GM18502 (cell line): ENCODE measurements at regions not wholly inside any gene's neighbourhood (a gene's known extent, or its start where the extent isn't known, plus 50 kb on each side); places are given as distances from the start of the nearest gene placed in this dataset.

Experiments
- ATAC-seq: cut with Tn5 transposase; IDR thresholded peaks from one replicate; pipeline ENCODE4 v1.9.1; 2021; ENCODE audit warnings: mild to moderate bottlenecking; ENCODE audit not compliant: unreplicated experiment, poor library complexity

GRCh38 chr3:193998628-193999195 is 137.2 kb upstream of the HES1 start:
- no peak for ATAC-seq

GRCh38 chr3:194000100-194000499 is 135.8 kb upstream of the HES1 start:
- no peak for ATAC-seq

GRCh38 chr3:194000712-194001111 is 135.2 kb upstream of the HES1 start:
- no peak for ATAC-seq

GRCh38 chr3:194001728-194002459 is 134.1 kb upstream of the HES1 start:
- no peak for ATAC-seq

GRCh38 chr3:194003114-194004057 is 132.6 kb upstream of the HES1 start:
- ATAC-seq: peak; percentile 69

- no peak for ATAC-seq
Observed at GRCh38 chr3:194005930-194006501, 129.9 kb upstream of the HES1 start.

GRCh38 chr3:194007592-194008337 is 128.2 kb upstream of the HES1 start:
- no peak for ATAC-seq

- no peak for ATAC-seq
Observed at GRCh38 chr3:194009019-194009418, 126.9 kb upstream of the HES1 start.

- no peak for ATAC-seq
Observed at GRCh38 chr3:194009892-194010533, 125.9 kb upstream of the HES1 start.

- no peak for ATAC-seq
Observed at GRCh38 chr3:194011807-194012206, 124.1 kb upstream of the HES1 start.

GRCh38 chr3:194013928-194014327 is 122.0 kb upstream of the HES1 start:
- ATAC-seq: no peak

GRCh38 chr3:194014756-194015155 is 121.2 kb upstream of the HES1 start:
- no peak for ATAC-seq

- no peak for ATAC-seq
Observed at GRCh38 chr3:194019398-194020165, 116.4 kb upstream of the HES1 start.

- no peak for ATAC-seq
Observed at GRCh38 chr3:194022052-194022451, 113.9 kb upstream of the HES1 start.

GRCh38 chr3:194022816-194023215 is 113.1 kb upstream of the HES1 start:
- ATAC-seq: no peak

- no peak for ATAC-seq
Observed at GRCh38 chr3:194023501-194024280, 112.3 kb upstream of the HES1 start.

- ATAC-seq: no peak
Observed at GRCh38 chr3:194025119-194025518, 110.8 kb upstream of the HES1 start.

GRCh38 chr3:194025951-194026350 is 110.0 kb upstream of the HES1 start:
- ATAC-seq: no peak
